ENCODE measurements at regions not wholly inside any gene's neighbourhood (a gene's known extent, or its start where the extent isn't known, plus 50 kb on each side); places are given as distances from the start of the nearest gene placed in this dataset.

DNA sequence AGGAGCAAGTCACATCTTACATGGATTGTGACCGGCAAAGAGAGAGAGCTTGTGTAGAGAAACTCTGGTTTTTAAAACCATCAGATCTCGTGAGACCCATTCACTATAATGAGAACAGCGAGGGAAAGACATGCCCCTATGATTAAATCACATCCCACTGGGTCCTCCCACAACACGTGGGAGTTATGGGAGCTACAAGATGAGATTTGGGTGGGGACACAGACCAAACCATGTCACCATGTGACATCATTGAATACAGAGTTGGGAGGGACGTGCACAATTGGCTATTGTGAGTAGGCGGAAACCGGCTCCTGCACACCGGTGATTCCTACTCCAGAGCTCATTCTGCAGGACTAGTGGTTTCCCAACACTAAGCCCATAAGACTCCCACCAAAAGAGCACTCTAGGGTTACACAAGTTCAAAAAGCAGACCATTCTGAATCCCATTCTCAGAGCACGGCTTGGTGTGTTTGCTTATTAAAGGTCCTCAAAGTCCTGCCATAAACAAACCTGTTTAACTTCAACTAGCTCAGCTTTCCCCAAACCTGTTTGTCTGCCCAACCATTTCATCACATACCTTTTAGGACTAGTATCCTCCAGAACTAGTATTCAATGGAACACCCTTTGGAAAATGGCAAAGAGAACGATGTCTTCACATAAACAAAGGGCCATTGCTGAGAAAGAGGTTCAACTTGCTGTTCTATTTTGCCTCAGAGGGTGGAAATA lies 167.6 kb downstream of the TLE3 start:
- TF ChIP-seq, protein P1, sequence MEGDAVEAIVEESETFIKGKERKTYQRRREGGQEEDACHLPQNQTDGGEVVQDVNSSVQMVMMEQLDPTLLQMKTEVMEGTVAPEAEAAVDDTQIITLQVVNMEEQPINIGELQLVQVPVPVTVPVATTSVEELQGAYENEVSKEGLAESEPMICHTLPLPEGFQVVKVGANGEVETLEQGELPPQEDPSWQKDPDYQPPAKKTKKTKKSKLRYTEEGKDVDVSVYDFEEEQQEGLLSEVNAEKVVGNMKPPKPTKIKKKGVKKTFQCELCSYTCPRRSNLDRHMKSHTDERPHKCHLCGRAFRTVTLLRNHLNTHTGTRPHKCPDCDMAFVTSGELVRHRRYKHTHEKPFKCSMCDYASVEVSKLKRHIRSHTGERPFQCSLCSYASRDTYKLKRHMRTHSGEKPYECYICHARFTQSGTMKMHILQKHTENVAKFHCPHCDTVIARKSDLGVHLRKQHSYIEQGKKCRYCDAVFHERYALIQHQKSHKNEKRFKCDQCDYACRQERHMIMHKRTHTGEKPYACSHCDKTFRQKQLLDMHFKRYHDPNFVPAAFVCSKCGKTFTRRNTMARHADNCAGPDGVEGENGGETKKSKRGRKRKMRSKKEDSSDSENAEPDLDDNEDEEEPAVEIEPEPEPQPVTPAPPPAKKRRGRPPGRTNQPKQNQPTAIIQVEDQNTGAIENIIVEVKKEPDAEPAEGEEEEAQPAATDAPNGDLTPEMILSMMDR (IDR thresholded peaks at IDR 0.05) = no peak
- TF ChIP-seq ZFX (IDR thresholded peaks at IDR 0.05; ENCODE audit: borderline replicate concordance) = no peak

Data from 22Rv1 (cell line).